ENCODE measurements at regions not wholly inside any gene's neighbourhood (a gene's known extent, or its start where the extent isn't known, plus 50 kb on each side); places are given as distances from the start of the nearest gene placed in this dataset.
"Not testable (repeated sequence)": the region's sequence is repeated elsewhere in the genome, so short reads cannot be mapped to it uniquely, and the experiment has no call there.

- Histone ChIP-seq H2BK15ac (ENCODE audit: low read depth, poor library complexity, severe bottlenecking) (no peak overlapping the region), H3K23ac (ENCODE audit: low read length in 2 of 2) (no peak overlapping the region), H3K4me1 (ENCODE audit: control insufficient read depth, insufficient read depth, low read depth, low read length) (no peaks in the 10 kb centered on the region), H3K4me3 (ENCODE audit: insufficient read depth in 1 of 2, low read depth in 1 of 2, low read length in 2 of 2) (no peak overlapping the region), H2BK120ac (ENCODE audit: low read depth, low read length) (no peak overlapping the region), H3K79me1 (replicated peaks; ENCODE audit: low read length, poor library complexity, severe bottlenecking) (no peaks in the 10 kb centered on the region), H3K18ac (ENCODE audit: low read depth in 1 of 2, low read length in 2 of 2) (no peak overlapping the region), H3K27me3 (ENCODE audit: control insufficient read depth in 1 of 2, insufficient read depth in 1 of 2, low read length in 2 of 2) (no peaks in the 10 kb centered on the region), H3K4me2 (ENCODE audit: low read length, poor library complexity, severe bottlenecking) (no peak overlapping the region), H4K91ac (ENCODE audit: low read length) (no peak overlapping the region), H2BK12ac (ENCODE audit: low read length in 2 of 2) (no peak overlapping the region), H4K8ac (ENCODE audit: low read length) (no peak overlapping the region), H3K4ac (ENCODE audit: low read depth in 1 of 2, low read length in 2 of 2) (no peak overlapping the region), H3K36me3 (ENCODE audit: control insufficient read depth in 1 of 2, insufficient read depth in 2 of 2, low read depth in 1 of 2, low read length in 2 of 2) (no peaks in the 10 kb centered on the region), H2AFZ (ENCODE audit: low read depth, low read length) (no peak overlapping the region), H3K9me3 (ENCODE audit: control insufficient read depth, low read length) (no peaks in the 10 kb centered on the region), H2BK5ac (ENCODE audit: low read depth, low read length, poor library complexity, severe bottlenecking) (no peak overlapping the region), H3K27ac (ENCODE audit: low read length, poor library complexity, severe bottlenecking) (no peak overlapping the region), H3K9ac (ENCODE audit: low read length) (no peak overlapping the region), H2AK5ac (ENCODE audit: low read length, severe bottlenecking) (no peak overlapping the region), H3K14ac (ENCODE audit: low read length in 2 of 2) (no peak overlapping the region)
- DNase-seq = no peak
These were observed 405.4 kb downstream of the MDFIC start for GRCh38 chr7:115327326-115327725.

- Histone ChIP-seq H3K79me1 (replicated peaks; ENCODE audit: low read length, poor library complexity, severe bottlenecking) (no peaks in the 10 kb centered on the region), H3K36me3 (ENCODE audit: control insufficient read depth in 1 of 2, insufficient read depth in 2 of 2, low read depth in 1 of 2, low read length in 2 of 2) (no peaks in the 10 kb centered on the region), H3K4me3 (ENCODE audit: insufficient read depth in 1 of 2, low read depth in 1 of 2, low read length in 2 of 2) (no peak overlapping the region), H3K18ac (ENCODE audit: low read depth in 1 of 2, low read length in 2 of 2) (no peak overlapping the region), H3K27ac (ENCODE audit: low read length, poor library complexity, severe bottlenecking) (no peak overlapping the region), H3K9me3 (ENCODE audit: control insufficient read depth, low read length) (no peaks in the 10 kb centered on the region), H4K91ac (ENCODE audit: low read length) (no peak overlapping the region), H3K9ac (ENCODE audit: low read length) (no peak overlapping the region), H3K4me2 (ENCODE audit: low read length, poor library complexity, severe bottlenecking) (no peak overlapping the region), H2AFZ (ENCODE audit: low read depth, low read length) (no peak overlapping the region), H3K14ac (ENCODE audit: low read length in 2 of 2) (no peak overlapping the region), H2BK15ac (ENCODE audit: low read depth, poor library complexity, severe bottlenecking) (no peak overlapping the region), H4K8ac (ENCODE audit: low read length) (no peak overlapping the region), H3K4me1 (ENCODE audit: control insufficient read depth, insufficient read depth, low read depth, low read length) (no peaks in the 10 kb centered on the region), H2BK5ac (ENCODE audit: low read depth, low read length, poor library complexity, severe bottlenecking) (no peak overlapping the region), H2BK120ac (ENCODE audit: low read depth, low read length) (no peak overlapping the region), H2BK12ac (ENCODE audit: low read length in 2 of 2) (no peak overlapping the region), H3K23ac (ENCODE audit: low read length in 2 of 2) (no peak overlapping the region), H2AK5ac (ENCODE audit: low read length, severe bottlenecking) (no peak overlapping the region), H3K4ac (ENCODE audit: low read depth in 1 of 2, low read length in 2 of 2) (no peak overlapping the region), H3K27me3 (ENCODE audit: control insufficient read depth in 1 of 2, insufficient read depth in 1 of 2, low read length in 2 of 2) (no peaks in the 10 kb centered on the region)
- no peak for DNase-seq
- WGBS = 100% methylated on average over 1 of the region's 2 CpGs
These were observed 397.6 kb downstream of the MDFIC start for GRCh38 chr7:115319541-115319940.

GRCh38 chr7:115310316-115310715 is 388.4 kb downstream of the MDFIC start:
- not testable (repeated sequence) for H2BK5ac ChIP-seq (ENCODE audit: low read depth, low read length, poor library complexity, severe bottlenecking); H3K79me1 ChIP-seq (replicated peaks; ENCODE audit: low read length, poor library complexity, severe bottlenecking); H3K18ac ChIP-seq (ENCODE audit: low read depth in 1 of 2, low read length in 2 of 2); H2BK15ac ChIP-seq (ENCODE audit: low read depth, poor library complexity, severe bottlenecking); H2AFZ ChIP-seq (ENCODE audit: low read depth, low read length); H4K8ac ChIP-seq (ENCODE audit: low read length); H3K4me1 ChIP-seq (ENCODE audit: control insufficient read depth, insufficient read depth, low read depth, low read length); H3K9ac ChIP-seq (ENCODE audit: low read length); H3K4ac ChIP-seq (ENCODE audit: low read depth in 1 of 2, low read length in 2 of 2); H2BK120ac ChIP-seq (ENCODE audit: low read depth, low read length); H3K4me3 ChIP-seq (ENCODE audit: insufficient read depth in 1 of 2, low read depth in 1 of 2, low read length in 2 of 2); H3K36me3 ChIP-seq (ENCODE audit: control insufficient read depth in 1 of 2, insufficient read depth in 2 of 2, low read depth in 1 of 2, low read length in 2 of 2); H3K23ac ChIP-seq (ENCODE audit: low read length in 2 of 2); H3K27ac ChIP-seq (ENCODE audit: low read length, poor library complexity, severe bottlenecking); H3K4me2 ChIP-seq (ENCODE audit: low read length, poor library complexity, severe bottlenecking); H2AK5ac ChIP-seq (ENCODE audit: low read length, severe bottlenecking); H3K27me3 ChIP-seq (ENCODE audit: control insufficient read depth in 1 of 2, insufficient read depth in 1 of 2, low read length in 2 of 2); H2BK12ac ChIP-seq (ENCODE audit: low read length in 2 of 2); H4K91ac ChIP-seq (ENCODE audit: low read length); H3K9me3 ChIP-seq (ENCODE audit: control insufficient read depth, low read length); DNase-seq; H3K14ac ChIP-seq (ENCODE audit: low read length in 2 of 2)
- no CpG with 5 or more reads among the region's 2 CpGs for WGBS

- no CpG with 5 or more reads among the region's 2 CpGs for WGBS
- H2BK12ac ChIP-seq (ENCODE audit: low read length in 2 of 2) = no peak overlapping the region
- no peak overlapping the region for H2BK120ac ChIP-seq (ENCODE audit: low read depth, low read length)
- H3K4me3 ChIP-seq (ENCODE audit: insufficient read depth in 1 of 2, low read depth in 1 of 2, low read length in 2 of 2) = no peak overlapping the region
- no peak overlapping the region for H3K27ac ChIP-seq (ENCODE audit: low read length, poor library complexity, severe bottlenecking)
- no peaks in the 10 kb centered on the region for H3K4me1 ChIP-seq (ENCODE audit: control insufficient read depth, insufficient read depth, low read depth, low read length)
- H3K23ac ChIP-seq (ENCODE audit: low read length in 2 of 2) = no peak overlapping the region
- H3K36me3 ChIP-seq (ENCODE audit: control insufficient read depth in 1 of 2, insufficient read depth in 2 of 2, low read depth in 1 of 2, low read length in 2 of 2) = no peaks in the 10 kb centered on the region
- no peak overlapping the region for H3K18ac ChIP-seq (ENCODE audit: low read depth in 1 of 2, low read length in 2 of 2)
- H3K9ac ChIP-seq (ENCODE audit: low read length) = no peak overlapping the region
- no peaks in the 10 kb centered on the region for H3K79me1 ChIP-seq (replicated peaks; ENCODE audit: low read length, poor library complexity, severe bottlenecking)
- H3K9me3 ChIP-seq (ENCODE audit: control insufficient read depth, low read length) = no peaks in the 10 kb centered on the region
- no peak overlapping the region for H4K91ac ChIP-seq (ENCODE audit: low read length)
- H2BK5ac ChIP-seq (ENCODE audit: low read depth, low read length, poor library complexity, severe bottlenecking) = no peak overlapping the region
- no peak overlapping the region for H4K8ac ChIP-seq (ENCODE audit: low read length)
- H2BK15ac ChIP-seq (ENCODE audit: low read depth, poor library complexity, severe bottlenecking) = no peak overlapping the region
- no peaks in the 10 kb centered on the region for H3K27me3 ChIP-seq (ENCODE audit: control insufficient read depth in 1 of 2, insufficient read depth in 1 of 2, low read length in 2 of 2)
- H3K14ac ChIP-seq (ENCODE audit: low read length in 2 of 2) = no peak overlapping the region
- no peak overlapping the region for H2AFZ ChIP-seq (ENCODE audit: low read depth, low read length)
- no peak overlapping the region for H3K4me2 ChIP-seq (ENCODE audit: low read length, poor library complexity, severe bottlenecking)
- no peak overlapping the region for H3K4ac ChIP-seq (ENCODE audit: low read depth in 1 of 2, low read length in 2 of 2)
- DNase-seq = no peak
- no peak overlapping the region for H2AK5ac ChIP-seq (ENCODE audit: low read length, severe bottlenecking)
These were observed 384.7 kb downstream of the MDFIC start for GRCh38 chr7:115306586-115306985.
